ENCODE measurements at regions not wholly inside any gene's neighbourhood (a gene's known extent, or its start where the extent isn't known, plus 50 kb on each side); places are given as distances from the start of the nearest gene placed in this dataset.
A peak's percentile ranks its signal among the peaks of the same experiment; 100 is the strongest.

GRCh38 chr4:60187428-60187827 is 1012.7 kb upstream of the ADGRL3 start:
- no peaks in the 10 kb centered on the region for H3K36me3 ChIP-seq (ENCODE audit: control insufficient read depth in 2 of 2, insufficient read depth in 2 of 2, low read length in 1 of 2)
- H3K9me3 ChIP-seq (replicated peaks; ENCODE audit: control insufficient read depth, insufficient read depth, low read length): no peaks in the 10 kb centered on the region
- H3K79me2 ChIP-seq (ENCODE audit: control insufficient read depth, insufficient read depth, low read length): no peaks in the 10 kb centered on the region
- H3K27me3 ChIP-seq (replicated peaks in 1 of 2; ENCODE audit: control insufficient read depth in 2 of 2, insufficient read depth in 2 of 2, low read length in 1 of 2): no peaks in the 10 kb centered on the region
- ChIA-PET RAD21 (ENCODE audit: unreplicated experiment) (no interaction called here), CTCF (no interaction called here), SMC1A (ENCODE audit: uncharacterized antibody, unreplicated experiment) (no interaction called here), POLR2A (no interaction called here)
- H4K20me1 ChIP-seq (ENCODE audit: control insufficient read depth, insufficient read depth): no peaks in the 10 kb centered on the region
- FAIRE-seq (no peak), DNase-seq (ENCODE audit: low read depth, low spot score) (no peak), ATAC-seq (no peak)
- H3K4me3 ChIP-seq: no peak overlapping the region
- BruUV-seq (replicated peaks): no TSS peak
- no peak overlapping the region for H2AFZ ChIP-seq (ENCODE audit: control insufficient read depth, low read depth, low read length)
- H3K27ac ChIP-seq (ENCODE audit: control insufficient read depth, insufficient read depth): no peak overlapping the region
- no peaks in the 10 kb centered on the region for H3K4me1 ChIP-seq (ENCODE audit: control insufficient read depth, insufficient read depth, low read length)
- TF ChIP-seq JUNB (IDR thresholded peaks at IDR 0.05) (no peak), WRNIP1 (IDR thresholded peaks at IDR 0.05; ENCODE audit: borderline replicate concordance, low read depth, low read length) (no peak), BHLHE40 (IDR thresholded peaks at IDR 0.05; ENCODE audit: borderline replicate concordance in 1 of 2, low read depth in 2 of 2, low read length in 1 of 2) (peak in 1 of 2 experiments; percentile 34; a peak in 1 of 4 replicates), MXI1 (IDR thresholded peaks at IDR 0.05; ENCODE audit: low read depth, low read length) (no peak), STAT3 (IDR thresholded peaks at IDR 0.05; ENCODE audit: low read depth, low read length) (no peak), SMAD5 (IDR thresholded peaks at IDR 0.05; ENCODE audit: low read depth) (no peak), EP300 (IDR thresholded peaks at IDR 0.05; ENCODE audit: borderline replicate concordance in 1 of 2, control insufficient read depth in 1 of 2, low read depth in 2 of 2, low read length in 2 of 2) (no peak), RAD51 (IDR thresholded peaks at IDR 0.05) (peak; percentile 76)
- WGBS (ENCODE audit: insufficient coverage, insufficient replicate concordance, low lambda C conversion rate, missing lambda C conversion rate): 57% methylated on average over 3 of the region's 3 CpGs
- in situ Hi-C loops (cut with MboI): no loop called here
- intact Hi-C loops (cut with micrococcal nuclease; ENCODE audit: unreplicated experiment): no loop called here
- no peak overlapping the region for H3K9ac ChIP-seq (ENCODE audit: control insufficient read depth, insufficient read depth, low read length)
- no peak overlapping the region for H3K4me2 ChIP-seq (ENCODE audit: control insufficient read depth, insufficient read depth)

GRCh38 chr4:60189286-60189685 is 1010.8 kb upstream of the ADGRL3 start:
- Histone ChIP-seq H3K4me3 (no peak overlapping the region), H3K9me3 (replicated peaks; ENCODE audit: control insufficient read depth, insufficient read depth, low read length) (no peaks in the 10 kb centered on the region), H4K20me1 (ENCODE audit: control insufficient read depth, insufficient read depth) (no peaks in the 10 kb centered on the region), H3K9ac (ENCODE audit: control insufficient read depth, insufficient read depth, low read length) (no peak overlapping the region), H3K27me3 (replicated peaks in 1 of 2; ENCODE audit: control insufficient read depth in 2 of 2, insufficient read depth in 2 of 2, low read length in 1 of 2) (no peaks in the 10 kb centered on the region), H3K36me3 (ENCODE audit: control insufficient read depth in 2 of 2, insufficient read depth in 2 of 2, low read length in 1 of 2) (no peaks in the 10 kb centered on the region), H3K4me2 (ENCODE audit: control insufficient read depth, insufficient read depth) (no peak overlapping the region), H3K4me1 (ENCODE audit: control insufficient read depth, insufficient read depth, low read length) (no peaks in the 10 kb centered on the region), H3K27ac (ENCODE audit: control insufficient read depth, insufficient read depth) (no peak overlapping the region), H2AFZ (ENCODE audit: control insufficient read depth, low read depth, low read length) (no peak overlapping the region), H3K79me2 (ENCODE audit: control insufficient read depth, insufficient read depth, low read length) (no peaks in the 10 kb centered on the region)
- ChIA-PET RAD21 (ENCODE audit: unreplicated experiment) (no interaction called here), POLR2A (no interaction called here), SMC1A (ENCODE audit: uncharacterized antibody, unreplicated experiment) (interaction anchor here (0.6 kb wide), 1 partner anchor 77 kb away, joined by 3 read pairs; no protein-coding TSS in a partner anchor), CTCF (no interaction called here)
- FAIRE-seq (no peak), DNase-seq (ENCODE audit: low read depth, low spot score) (no peak), ATAC-seq (no peak)
- in situ Hi-C loops (cut with MboI): no loop called here
- no peak for TF ChIP-seq CBFB (IDR thresholded peaks at IDR 0.05; ENCODE audit: low read depth)
- TF ChIP-seq ATF7 (IDR thresholded peaks at IDR 0.05; ENCODE audit: low read depth): peak; percentile 67; the same call in 1 of the 2 replicates
- no peak for TF ChIP-seq MYC (IDR thresholded peaks at IDR 0.05; ENCODE audit: insufficient read depth, insufficient read length, insufficient replicate concordance, low read length, severe bottlenecking)
- no TSS peak for BruUV-seq (replicated peaks)
- intact Hi-C loops (cut with micrococcal nuclease; ENCODE audit: unreplicated experiment): no loop called here
- 35% methylated on average over 5 of the region's 5 CpGs for WGBS (ENCODE audit: insufficient coverage, insufficient replicate concordance, low lambda C conversion rate, missing lambda C conversion rate)

All from GM12878 (cell line).